HUES6 (cell line): ENCODE measurements at regions not wholly inside any gene's neighbourhood (a gene's known extent, or its start where the extent isn't known, plus 50 kb on each side); places are given as distances from the start of the nearest gene placed in this dataset.
"Not testable (repeated sequence)": the region's sequence is repeated elsewhere in the genome, so short reads cannot be mapped to it uniquely, and the experiment has no call there.

ENCODE experiments used
- H3K27ac ChIP-seq: 2 replicates; pipeline ENCODE4 v1.7.0; 2013; ENCODE audit warnings: low read depth, mild to moderate bottlenecking, low read length, inconsistent platforms
- H3K27me3 ChIP-seq: 2 replicates; pipeline ENCODE4 v1.6.1; 2013; ENCODE audit warnings: low read length; ENCODE audit not compliant: control insufficient read depth, insufficient read depth
- H3K36me3 ChIP-seq: 2 replicates; pipeline ENCODE4 v1.6.1; 2013; ENCODE audit warnings: low read length; ENCODE audit not compliant: control insufficient read depth, insufficient read depth
- H3K4me1 ChIP-seq: 2 replicates; pipeline ENCODE4 v1.6.1; 2013; ENCODE audit warnings: low read length; ENCODE audit not compliant: control insufficient read depth, insufficient read depth
- H3K4me3 ChIP-seq: 2 replicates; pipeline ENCODE4 v1.5.1; 2013; ENCODE audit warnings: low read depth, low read length
- H3K9ac ChIP-seq: one replicate; pipeline ENCODE4 v1.6.1; 2013; ENCODE audit warnings: mild to moderate bottlenecking, low read length
- H3K9me3 ChIP-seq: 2 replicates; pipeline ENCODE4 v1.6.1; 2013; ENCODE audit warnings: low read depth, low read length; ENCODE audit not compliant: control insufficient read depth, insufficient read depth

DNA sequence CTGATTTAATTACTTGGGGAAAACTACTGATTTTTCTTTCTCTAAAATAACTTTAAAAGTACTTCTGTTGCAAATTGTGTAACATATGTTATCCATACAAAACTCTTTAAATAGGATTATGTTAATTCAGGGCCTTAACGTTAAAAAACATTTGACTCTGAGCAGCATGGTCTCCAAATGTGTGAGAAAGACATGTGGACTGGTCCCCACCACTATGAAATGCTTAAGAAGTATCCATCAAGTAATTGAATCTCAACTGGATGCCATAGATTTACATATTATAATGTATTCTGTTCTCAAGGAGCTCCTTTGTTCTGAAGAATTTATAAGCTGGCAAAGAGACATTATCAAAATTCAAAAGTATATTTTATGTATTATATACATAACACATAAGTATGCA is 130.8 kb upstream of the HEY2 start:
- H3K9ac ChIP-seq = no peak overlapping the region
- H3K27ac ChIP-seq = no peak overlapping the region
- peaks cover 6% of the 10 kb centered on the region; the same call in 1 of the 2 replicates for H3K4me1 ChIP-seq
- H3K36me3 ChIP-seq = no peaks in the 10 kb centered on the region
- H3K9me3 ChIP-seq = no peaks in the 10 kb centered on the region
- no peaks in the 10 kb centered on the region for H3K27me3 ChIP-seq
- H3K4me3 ChIP-seq = no peak overlapping the region

DNA sequence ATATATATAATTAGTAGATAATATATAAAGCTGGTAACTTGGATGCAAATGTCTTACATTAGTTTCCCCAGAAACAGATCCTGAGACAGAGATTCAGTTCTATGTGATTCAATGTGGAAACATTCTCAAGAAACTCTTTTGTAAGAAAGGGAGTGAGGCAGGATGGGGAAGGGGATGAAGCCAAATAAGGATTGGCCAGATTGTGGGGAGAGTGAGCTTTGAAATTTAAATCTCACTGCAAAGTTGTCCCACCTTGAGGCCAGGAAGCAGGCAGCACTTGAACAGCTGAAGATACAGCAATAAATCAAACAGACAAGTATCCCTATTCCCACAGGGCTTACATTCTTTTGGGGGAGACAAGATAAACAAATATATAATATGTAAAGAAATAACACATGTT is 126.3 kb upstream of the HEY2 start:
- Histone ChIP-seq H3K9me3 (no peaks in the 10 kb centered on the region), H3K27me3 (no peaks in the 10 kb centered on the region)

DNA sequence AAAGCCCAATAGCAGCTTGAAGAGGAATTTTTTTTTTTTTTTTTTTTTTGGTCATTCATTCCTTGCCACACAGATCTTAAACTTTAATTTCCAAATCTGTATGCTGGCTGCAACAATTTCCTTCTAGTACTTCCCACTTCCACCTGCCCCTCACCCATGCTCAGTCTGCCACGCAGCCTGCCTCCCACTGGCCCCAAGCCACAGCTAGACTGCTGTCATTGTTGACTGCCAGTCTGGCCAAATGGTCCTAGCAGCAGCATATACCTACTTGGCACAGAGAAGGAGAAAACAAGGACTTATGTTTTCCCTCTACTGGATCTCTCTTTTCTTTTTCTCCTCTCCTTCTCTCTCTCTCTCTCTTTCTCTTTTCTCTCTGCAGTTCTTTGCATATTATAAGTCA is 118.3 kb upstream of the HEY2 start:
- H3K4me3 ChIP-seq = no peak overlapping the region

More for the DNA sequence above, 126.3 kb upstream of the HEY2 start:
- Histone ChIP-seq H3K27ac (no peak overlapping the region), H3K4me1 (peaks cover 6% of the 10 kb centered on the region; the same call in 1 of the 2 replicates), H3K9ac (no peak overlapping the region), H3K4me3 (no peak overlapping the region), H3K36me3 (no peaks in the 10 kb centered on the region)

DNA sequence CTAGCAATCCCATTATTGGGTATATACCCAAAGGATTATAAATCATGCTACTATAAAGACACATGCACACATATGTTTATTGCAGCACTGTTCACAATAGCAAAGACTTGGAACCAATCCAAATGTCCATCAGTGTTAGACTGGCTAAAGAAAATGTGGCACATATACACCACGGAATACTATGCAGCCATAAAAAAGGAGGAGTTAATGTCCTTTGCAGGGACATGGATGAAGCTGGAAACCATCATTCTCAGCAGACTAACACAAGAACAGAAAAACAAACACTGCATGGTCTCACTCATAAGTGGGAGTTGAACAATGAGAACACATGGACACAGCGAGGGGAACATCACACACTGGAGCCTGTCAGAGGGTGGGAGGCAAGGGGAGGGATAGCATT is 113.4 kb upstream of the HEY2 start:
- H3K9me3 ChIP-seq, H3K36me3 ChIP-seq, H3K9ac ChIP-seq, H3K27ac ChIP-seq, H3K4me3 ChIP-seq, H3K27me3 ChIP-seq, H3K4me1 ChIP-seq: not testable (repeated sequence)

More for the DNA sequence above, 118.3 kb upstream of the HEY2 start:
- Histone ChIP-seq H3K27ac (no peak overlapping the region), H3K36me3 (no peaks in the 10 kb centered on the region), H3K9ac (no peak overlapping the region), H3K4me1 (no peaks in the 10 kb centered on the region), H3K9me3 (no peaks in the 10 kb centered on the region), H3K27me3 (no peaks in the 10 kb centered on the region)

DNA sequence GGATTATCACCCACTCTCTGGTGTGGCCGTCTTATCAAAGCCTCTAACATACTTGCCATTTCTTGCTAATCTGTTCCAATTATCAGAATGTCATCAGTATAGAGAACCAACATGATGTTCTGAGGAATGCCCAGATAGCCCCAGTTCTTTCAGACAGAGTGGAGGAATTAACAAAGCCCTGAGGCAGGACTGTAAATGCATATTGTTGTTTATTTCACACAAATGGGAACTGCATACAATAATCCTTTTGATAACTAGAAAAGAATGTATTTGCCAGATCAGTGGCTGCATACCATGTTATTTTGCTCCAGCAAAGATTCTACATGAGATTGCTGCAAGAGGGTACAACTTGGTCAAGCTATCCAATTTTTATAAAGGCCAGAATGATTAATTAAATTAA is 112.8 kb upstream of the HEY2 start:
- H3K27me3 ChIP-seq = no peaks in the 10 kb centered on the region
- no peaks in the 10 kb centered on the region for H3K36me3 ChIP-seq
- H3K27ac ChIP-seq = no peak overlapping the region
- no peak overlapping the region for H3K9ac ChIP-seq
- no peak overlapping the region for H3K4me3 ChIP-seq
- H3K9me3 ChIP-seq = no peaks in the 10 kb centered on the region
- peaks cover 10% of the 10 kb centered on the region; the same call in 1 of the 2 replicates for H3K4me1 ChIP-seq

DNA sequence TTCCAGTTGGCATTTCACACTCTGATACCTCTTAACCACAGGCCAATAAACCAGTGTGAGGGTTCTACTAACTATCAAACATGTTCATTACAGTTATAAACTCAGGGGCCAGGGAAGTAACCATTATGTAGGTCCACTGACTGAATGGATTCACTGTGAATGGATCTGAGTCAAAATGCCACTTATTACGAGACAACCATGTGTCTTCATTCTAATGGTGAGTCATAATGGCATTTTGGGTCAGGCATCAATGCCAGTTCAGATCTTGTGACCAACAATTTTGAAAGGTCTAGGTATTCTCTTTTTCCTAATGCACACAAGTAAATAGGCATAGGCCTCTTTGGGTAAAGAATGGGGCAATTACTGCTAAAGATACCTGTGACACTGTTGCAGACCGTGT is 112.2 kb upstream of the HEY2 start:
- Histone ChIP-seq H3K9me3 (no peaks in the 10 kb centered on the region), H3K4me3 (no peak overlapping the region), H3K4me1 (peaks cover 10% of the 10 kb centered on the region; the same call in 1 of the 2 replicates), H3K9ac (peak overlapping the region; percentile 11), H3K27ac (no peak overlapping the region), H3K27me3 (no peaks in the 10 kb centered on the region), H3K36me3 (no peaks in the 10 kb centered on the region)

DNA sequence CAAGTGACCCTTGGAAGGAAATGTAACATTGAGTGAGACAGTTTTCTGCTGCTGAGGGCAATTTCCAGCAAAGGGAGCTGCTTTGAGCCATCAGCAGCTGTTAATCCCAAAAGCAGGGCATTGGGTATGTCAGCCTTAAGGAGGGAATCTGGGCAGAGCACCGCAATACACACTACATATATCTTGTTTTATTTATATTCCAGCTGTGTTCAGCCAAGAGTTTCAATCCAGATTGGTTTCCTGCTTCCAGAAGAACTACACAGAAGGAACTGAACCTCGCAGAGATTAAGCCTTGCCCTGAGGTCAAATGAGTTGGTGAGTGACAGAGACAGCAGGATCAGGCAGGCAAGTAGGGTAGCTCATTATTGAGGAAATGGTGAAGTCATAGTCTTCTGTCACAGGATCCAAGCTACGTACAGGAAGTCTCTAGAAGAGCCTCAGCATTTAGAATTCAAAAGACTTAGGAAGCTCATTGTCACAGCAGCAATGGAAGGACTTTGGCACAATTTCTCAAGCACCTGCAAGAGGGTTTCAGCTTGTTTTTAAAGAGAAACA is 109.9 kb upstream of the HEY2 start:
- Histone ChIP-seq H3K9me3 (no peaks in the 10 kb centered on the region), H3K9ac (no peak overlapping the region), H3K27me3 (no peaks in the 10 kb centered on the region), H3K4me1 (peaks cover 10% of the 10 kb centered on the region; the same call in 1 of the 2 replicates), H3K36me3 (no peaks in the 10 kb centered on the region), H3K4me3 (no peak overlapping the region), H3K27ac (no peak overlapping the region)

DNA sequence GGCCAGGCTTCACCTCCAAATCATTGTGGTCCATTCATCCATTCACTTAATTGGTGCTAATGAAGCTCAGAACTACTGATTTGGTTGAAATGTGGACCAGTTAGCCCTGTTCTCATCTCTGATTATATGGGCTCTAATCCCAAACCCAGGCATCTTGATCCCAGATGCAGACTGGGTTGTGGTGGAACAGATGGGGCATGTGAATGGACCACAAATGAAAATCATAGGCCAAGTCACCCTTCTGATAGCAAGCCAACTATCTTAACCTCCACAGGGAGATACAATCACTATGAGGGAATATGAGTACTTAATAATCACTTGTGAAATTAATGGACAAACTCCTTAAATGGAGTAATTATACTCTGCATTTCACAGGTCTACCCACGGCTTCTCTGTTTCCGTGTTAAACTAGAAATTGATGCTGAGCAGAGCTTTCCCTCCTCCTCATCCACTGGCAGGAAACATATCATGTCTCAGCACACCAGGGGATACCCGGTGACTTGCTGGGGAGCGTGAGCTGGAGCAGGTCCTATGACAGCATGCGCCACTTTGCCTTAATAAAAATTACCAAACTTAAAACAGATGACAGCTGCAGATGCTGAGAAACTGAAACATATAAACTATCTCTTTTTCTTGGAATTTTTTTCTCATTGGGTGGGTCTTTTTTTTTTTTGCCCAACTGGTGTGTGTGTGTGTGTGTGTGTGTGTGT is 108.8 kb upstream of the HEY2 start:
- H3K27ac ChIP-seq = no peak overlapping the region
- H3K9ac ChIP-seq = no peak overlapping the region
- no peaks in the 10 kb centered on the region for H3K27me3 ChIP-seq
- H3K4me3 ChIP-seq = no peak overlapping the region
- H3K9me3 ChIP-seq = no peaks in the 10 kb centered on the region
- peaks cover 10% of the 10 kb centered on the region; the same call in 1 of the 2 replicates for H3K4me1 ChIP-seq
- H3K36me3 ChIP-seq = no peaks in the 10 kb centered on the region

DNA sequence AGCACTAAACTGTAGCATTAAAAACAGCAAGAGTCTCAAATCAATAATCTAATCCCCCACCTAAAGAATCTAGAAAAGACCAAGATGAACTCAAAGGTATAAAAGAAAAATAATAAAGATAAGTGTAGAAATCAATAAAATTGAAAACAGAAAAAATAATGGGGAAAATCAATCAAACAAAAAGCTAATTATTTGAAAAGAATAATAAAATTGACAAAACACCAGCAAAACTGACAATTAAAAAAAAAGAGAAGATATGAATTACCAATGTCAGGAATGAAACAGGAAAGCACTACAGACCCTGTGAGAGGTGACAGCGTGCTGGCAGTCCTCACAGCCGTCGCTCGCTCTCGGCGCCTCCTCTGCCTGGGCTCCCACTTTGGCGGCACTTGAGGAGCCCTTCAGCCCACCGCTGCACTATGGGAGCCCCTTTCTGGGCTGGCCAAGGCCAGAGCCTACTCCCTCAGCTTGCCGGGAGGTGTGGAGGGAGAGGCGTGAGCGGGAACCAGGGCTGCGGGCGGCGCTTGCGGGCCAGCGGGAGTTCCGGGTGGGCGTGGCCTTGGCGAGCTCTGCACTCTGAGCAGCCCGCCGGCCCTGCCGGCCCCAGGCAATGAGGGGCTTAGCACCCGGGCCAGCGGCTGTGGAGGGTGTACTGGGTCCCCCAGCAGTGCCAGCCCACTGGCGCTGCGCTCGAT is 105.3 kb upstream of the HEY2 start:
- H3K4me3 ChIP-seq, H3K4me1 ChIP-seq, H3K27ac ChIP-seq, H3K9ac ChIP-seq, H3K9me3 ChIP-seq, H3K27me3 ChIP-seq, H3K36me3 ChIP-seq: not testable (repeated sequence)

DNA sequence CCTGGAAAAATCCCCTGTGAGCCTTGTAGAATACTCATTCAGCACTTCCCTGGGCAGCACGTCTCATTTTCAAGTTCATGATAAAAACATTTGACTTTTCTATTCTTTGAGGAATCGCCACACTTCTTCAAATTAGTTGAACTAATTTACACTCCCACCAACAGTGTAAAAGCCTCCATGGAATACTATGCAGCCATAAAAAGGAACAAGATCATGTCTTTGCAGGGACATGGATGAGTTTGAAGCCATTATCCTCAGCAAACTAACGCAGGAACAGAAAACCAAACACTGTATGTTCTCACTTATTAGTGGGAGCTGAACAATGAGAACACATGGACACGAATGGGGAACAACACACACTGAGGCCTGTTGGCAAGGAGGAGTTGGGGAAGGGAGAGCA is 102.0 kb upstream of the HEY2 start:
- Histone ChIP-seq H3K27me3 (no peaks in the 10 kb centered on the region), H3K27ac (no peak overlapping the region), H3K4me3 (no peak overlapping the region), H3K4me1 (peaks cover 5% of the 10 kb centered on the region; the same call in 1 of the 2 replicates), H3K36me3 (no peaks in the 10 kb centered on the region), H3K9me3 (no peaks in the 10 kb centered on the region), H3K9ac (no peak overlapping the region)

DNA sequence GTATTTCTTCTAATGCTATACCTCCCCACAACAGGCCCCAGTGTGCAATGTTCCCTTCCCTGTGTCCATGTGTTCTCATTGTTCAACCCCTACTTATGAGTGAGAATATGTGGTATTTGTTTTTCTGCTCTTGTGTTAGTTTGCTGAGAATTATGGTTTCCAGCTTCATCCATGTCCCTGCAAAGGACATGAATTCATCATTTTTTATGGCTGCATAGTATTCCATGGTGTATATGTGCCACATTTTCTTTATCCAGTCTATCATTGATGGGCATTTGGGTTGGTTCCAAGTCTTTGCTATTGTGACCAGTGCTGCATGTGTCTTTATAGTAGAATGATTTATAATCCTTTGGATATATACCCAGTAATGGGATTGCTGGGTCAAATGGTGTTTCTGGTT is 95.7 kb upstream of the HEY2 start:
- not testable (repeated sequence) for H3K9me3 ChIP-seq, H3K27ac ChIP-seq, H3K4me3 ChIP-seq, H3K36me3 ChIP-seq, H3K27me3 ChIP-seq, H3K9ac ChIP-seq, H3K4me1 ChIP-seq
